Muscle layer of duodenum (tissue), 2 donors: ENCODE measurements at regions not wholly inside any gene's neighbourhood (a gene's known extent, or its start where the extent isn't known, plus 50 kb on each side); places are given as distances from the start of the nearest gene placed in this dataset.

Experiments used
- H3K27ac ChIP-seq: one replicate; pipeline ENCODE4 v1.7.0; 2013; ENCODE audit warnings: mild to moderate bottlenecking, low read length
- H3K27me3 ChIP-seq: one replicate; pipeline ENCODE4 v1.7.0; 2013; ENCODE audit warnings: low read depth, mild to moderate bottlenecking, control low read depth, low read length
- H3K36me3 ChIP-seq, 2 donors: one replicate each; pipeline ENCODE4 v1.7.0; 2013; ENCODE audit warnings: low read length in 2 of 2, control low read depth in 1 of 2, mild to moderate bottlenecking in 1 of 2; ENCODE audit not compliant: insufficient read depth in 2 of 2, control insufficient read depth in 1 of 2
- H3K4me1 ChIP-seq, 2 donors: one replicate each; pipeline ENCODE4 v1.7.0; 2013; ENCODE audit warnings: low read length in 2 of 2, mild to moderate bottlenecking in 2 of 2, control low read depth in 1 of 2, moderate library complexity in 1 of 2; ENCODE audit not compliant: insufficient read depth in 2 of 2, control insufficient read depth in 1 of 2
- H3K4me3 ChIP-seq, 2 donors: one replicate each; pipeline ENCODE4 v1.7.0; 2013; ENCODE audit warnings: low read length in 2 of 2, low read depth in 1 of 2, mild to moderate bottlenecking in 1 of 2
- H3K9me3 ChIP-seq, 2 donors: one replicate each; pipeline ENCODE4 v1.7.0; 2013; ENCODE audit warnings: low read length in 2 of 2, control low read depth in 1 of 2, mild to moderate bottlenecking in 1 of 2; ENCODE audit not compliant: control insufficient read depth in 1 of 2
- donor health status: healthy.

GRCh38 chr7:80403686-80404241, 108.1 kb downstream of the GNAT3 start:
- no peaks in the 10 kb centered on the region for H3K4me1 ChIP-seq

GRCh38 chr7:80401708-80402107, 110.2 kb downstream of the GNAT3 start:
- no peaks in the 10 kb centered on the region for H3K36me3 ChIP-seq
- no peak overlapping the region for H3K4me3 ChIP-seq
- no peaks in the 10 kb centered on the region for H3K9me3 ChIP-seq
- H3K27me3 ChIP-seq, result no peaks in the 10 kb centered on the region
- no peaks in the 10 kb centered on the region for H3K4me1 ChIP-seq
- H3K27ac ChIP-seq, result no peak overlapping the region

More at GRCh38 chr7:80403686-80404241, 108.1 kb downstream of the GNAT3 start:
- Histone ChIP-seq H3K36me3 (no peaks in the 10 kb centered on the region), H3K9me3 (no peaks in the 10 kb centered on the region), H3K27ac (no peak overlapping the region), H3K27me3 (no peaks in the 10 kb centered on the region), H3K4me3 (no peak overlapping the region)

- Histone ChIP-seq H3K27ac (no peak overlapping the region), H3K27me3 (no peaks in the 10 kb centered on the region), H3K4me3 (no peak overlapping the region)
Measured at GRCh38 chr7:80393786-80394185, 118.1 kb downstream of the GNAT3 start.

GRCh38 chr7:80392229-80393169, 119.4 kb downstream of the GNAT3 start:
- H3K27ac ChIP-seq, result no peak overlapping the region
- no peak overlapping the region for H3K4me3 ChIP-seq
- no peaks in the 10 kb centered on the region for H3K4me1 ChIP-seq
- no peaks in the 10 kb centered on the region for H3K9me3 ChIP-seq
- H3K27me3 ChIP-seq, result no peaks in the 10 kb centered on the region
- no peaks in the 10 kb centered on the region for H3K36me3 ChIP-seq

More at GRCh38 chr7:80393786-80394185, 118.1 kb downstream of the GNAT3 start:
- no peaks in the 10 kb centered on the region for H3K9me3 ChIP-seq
- no peaks in the 10 kb centered on the region for H3K36me3 ChIP-seq
- no peaks in the 10 kb centered on the region for H3K4me1 ChIP-seq

- Histone ChIP-seq H3K9me3 (no peaks in the 10 kb centered on the region), H3K36me3 (no peaks in the 10 kb centered on the region), H3K4me3 (no peak overlapping the region), H3K4me1 (no peaks in the 10 kb centered on the region), H3K27ac (no peak overlapping the region), H3K27me3 (no peaks in the 10 kb centered on the region)
Measured at GRCh38 chr7:80387634-80388193, 124.2 kb downstream of the GNAT3 start.

GRCh38 chr7:80386686-80387085, 125.2 kb downstream of the GNAT3 start:
- no peaks in the 10 kb centered on the region for H3K36me3 ChIP-seq
- no peaks in the 10 kb centered on the region for H3K4me1 ChIP-seq
- H3K27me3 ChIP-seq, result no peaks in the 10 kb centered on the region
- no peak overlapping the region for H3K4me3 ChIP-seq
- H3K27ac ChIP-seq, result no peak overlapping the region
- no peaks in the 10 kb centered on the region for H3K9me3 ChIP-seq

GRCh38 chr7:80385508-80385907, 126.4 kb downstream of the GNAT3 start:
- Histone ChIP-seq H3K9me3 (no peaks in the 10 kb centered on the region), H3K4me3 (no peak overlapping the region), H3K4me1 (no peaks in the 10 kb centered on the region), H3K27me3 (no peaks in the 10 kb centered on the region), H3K27ac (no peak overlapping the region), H3K36me3 (no peaks in the 10 kb centered on the region)

GRCh38 chr7:80380957-80381356, 130.9 kb downstream of the GNAT3 start:
- Histone ChIP-seq H3K27ac (no peak overlapping the region), H3K4me1 (peaks cover 0 to 8% of the 10 kb centered on the region in 2 donors), H3K9me3 (no peaks in the 10 kb centered on the region), H3K36me3 (no peaks in the 10 kb centered on the region), H3K27me3 (no peaks in the 10 kb centered on the region), H3K4me3 (no peak overlapping the region)

GRCh38 chr7:80379034-80379982, 132.6 kb downstream of the GNAT3 start:
- H3K36me3 ChIP-seq, result no peaks in the 10 kb centered on the region
- peaks cover 0 to 8% of the 10 kb centered on the region in 2 donors for H3K4me1 ChIP-seq
- no peak overlapping the region for H3K27ac ChIP-seq
- no peaks in the 10 kb centered on the region for H3K9me3 ChIP-seq
- no peak overlapping the region for H3K4me3 ChIP-seq
- no peaks in the 10 kb centered on the region for H3K27me3 ChIP-seq

GRCh38 chr7:80374321-80374720, 137.5 kb downstream of the GNAT3 start:
- Histone ChIP-seq H3K27ac (no peak overlapping the region), H3K4me1 (peaks cover 0 to 4% of the 10 kb centered on the region in 2 donors), H3K4me3 (no peak overlapping the region), H3K36me3 (no peaks in the 10 kb centered on the region), H3K9me3 (no peaks in the 10 kb centered on the region), H3K27me3 (no peaks in the 10 kb centered on the region)
